ENCODE measurements at regions not wholly inside any gene's neighbourhood (a gene's known extent, or its start where the extent isn't known, plus 50 kb on each side); places are given as distances from the start of the nearest gene placed in this dataset.

GRCh38 chr9:109953813-109954497 lies 174.0 kb downstream of the PALM2AKAP2 start:
- no peak for TF ChIP-seq POLR2AphosphoS5 (IDR thresholded peaks at IDR 0.05; ENCODE audit: low read depth, low read length)
- no peak for TF ChIP-seq POLR2A (IDR thresholded peaks at IDR 0.05; ENCODE audit: low read depth, low read length)

All from GM12892 (cell line).